NCI-H510A treated with DMSO at 0.1 percent for 48 hours (cell line): ENCODE measurements at regions not wholly inside any gene's neighbourhood (a gene's known extent, or its start where the extent isn't known, plus 50 kb on each side); places are given as distances from the start of the nearest gene placed in this dataset.
A peak's percentile ranks its signal among the peaks of the same experiment; 100 is the strongest.

Experiments
- DNase-seq: peaks from one replicate; lab custom pipeline; 2025; lab: John Stamatoyannopoulos, UW

GRCh38 chr12:86683568-86684304, 427.5 kb upstream of the MGAT4C start:
- no peak for DNase-seq

GRCh38 chr12:86681060-86681459, 424.9 kb upstream of the MGAT4C start:
- DNase-seq: no peak

- no peak for DNase-seq
These were observed 419.0 kb upstream of the MGAT4C start for GRCh38 chr12:86675197-86675596.

- DNase-seq: no peak
These were observed 414.8 kb upstream of the MGAT4C start for GRCh38 chr12:86670986-86671385.

GRCh38 chr12:86669010-86669409, 412.8 kb upstream of the MGAT4C start:
- DNase-seq: peak; percentile 45

- DNase-seq: no peak
These were observed 410.1 kb upstream of the MGAT4C start for GRCh38 chr12:86666316-86666715.

GRCh38 chr12:86663716-86664115, 407.5 kb upstream of the MGAT4C start:
- no peak for DNase-seq

GRCh38 chr12:86663173-86663572, 407.0 kb upstream of the MGAT4C start:
- DNase-seq: no peak

- no peak for DNase-seq
These were observed 406.3 kb upstream of the MGAT4C start for GRCh38 chr12:86662464-86662863.

GRCh38 chr12:86660488-86661147, 404.4 kb upstream of the MGAT4C start:
- DNase-seq: no peak

- DNase-seq: no peak
These were observed 403.8 kb upstream of the MGAT4C start for GRCh38 chr12:86659985-86660384.

- no peak for DNase-seq
These were observed 402.1 kb upstream of the MGAT4C start for GRCh38 chr12:86658303-86658702.

GRCh38 chr12:86647800-86648199, 391.6 kb upstream of the MGAT4C start:
- DNase-seq: no peak

GRCh38 chr12:86634456-86635410, 378.5 kb upstream of the MGAT4C start:
- DNase-seq: no peak

GRCh38 chr12:86627001-86627400, 370.8 kb upstream of the MGAT4C start:
- no peak for DNase-seq

- no peak for DNase-seq
These were observed 367.1 kb upstream of the MGAT4C start for GRCh38 chr12:86623267-86623666.

GRCh38 chr12:86621957-86622356, 365.8 kb upstream of the MGAT4C start:
- DNase-seq: no peak

- no peak for DNase-seq
These were observed 357.1 kb upstream of the MGAT4C start for GRCh38 chr12:86613311-86613710.

GRCh38 chr12:86608638-86609037, 352.4 kb upstream of the MGAT4C start:
- DNase-seq: no peak

GRCh38 chr12:86601550-86602308, 345.5 kb upstream of the MGAT4C start:
- no peak for DNase-seq

- DNase-seq: no peak
These were observed 344.6 kb upstream of the MGAT4C start for GRCh38 chr12:86600664-86601231.
